BJ (cell line): ENCODE measurements at regions not wholly inside any gene's neighbourhood (a gene's known extent, or its start where the extent isn't known, plus 50 kb on each side); places are given as distances from the start of the nearest gene placed in this dataset.

Experiments
- CTCF ChIA-PET: fragments of 350-600 bp; formaldehyde crosslinking; extraction: SDS; loops from one replicate; lab custom pipeline; 2021; ENCODE audit warnings: antibody characterized with exemption, inconsistent platforms; lab: Yijun Ruan, JAX
- POLR2A ChIA-PET: fragments of 300-600 bp; sonication (Branson Sonifier 250); formaldehyde crosslinking; extraction: SDS; loops from one replicate; lab custom pipeline; 2021; ENCODE audit warnings: antibody characterized with exemption; lab: Charles Lee
- DNase-seq: peaks from one replicate; pipeline ENCODE4 v3.0.0-alpha.2; 2011; ENCODE audit warnings: low read depth
- H3K27me3 ChIP-seq: 2 replicates; pipeline ENCODE4 v1.6.0; 2011; ENCODE audit warnings: low read length; ENCODE audit not compliant: control insufficient read depth, insufficient read depth
- H3K36me3 ChIP-seq: 2 replicates; pipeline ENCODE4 v1.5.1; 2011; ENCODE audit warnings: low read length; ENCODE audit not compliant: control insufficient read depth, insufficient read depth
- H3K4me3 ChIP-seq: 2 replicates; pipeline ENCODE4 v1.5.1; 2011; ENCODE audit warnings: low read depth, mild to moderate bottlenecking, control low read depth, low read length
- CTCF ChIP-seq: IDR thresholded peaks from 2 replicates; pipeline ENCODE4 v1.5.1; 2011; ENCODE audit warnings: low read depth, mild to moderate bottlenecking, control low read depth, inconsistent platforms, low read length, moderate library complexity; ENCODE audit not compliant: insufficient read depth

DNA sequence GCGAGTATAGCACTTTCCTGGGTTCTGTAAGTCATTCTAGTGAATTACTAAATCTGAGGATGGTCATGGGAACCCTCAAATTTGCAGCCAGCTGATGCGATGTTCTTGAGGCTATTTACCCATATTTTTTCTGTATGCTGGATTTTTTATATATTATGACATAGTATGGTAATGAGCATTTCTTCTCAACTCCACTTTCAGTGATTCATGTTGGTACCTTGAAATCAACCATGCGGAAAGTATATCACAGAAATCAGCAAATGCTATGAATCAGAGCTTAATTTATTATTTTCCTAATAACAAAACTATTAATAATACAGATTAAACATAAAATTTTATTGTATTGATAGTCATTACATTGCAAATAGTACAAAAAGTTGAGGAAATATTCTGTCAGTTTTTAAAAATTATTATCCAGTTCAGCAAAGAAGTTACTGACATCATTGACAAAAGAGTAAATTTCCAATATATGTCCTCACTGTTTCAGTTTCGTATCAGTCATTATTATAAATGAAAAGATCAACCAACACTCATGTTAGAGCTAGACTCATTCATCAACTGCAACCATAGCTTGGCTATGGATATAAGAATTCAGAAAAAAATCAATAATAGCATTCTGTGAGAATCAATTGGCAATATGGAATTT, 164.3 kb upstream of the SETMAR start:
- no peak for TF ChIP-seq CTCF
- ChIA-PET CTCF (no interaction called here), POLR2A (no interaction called here)
- Histone ChIP-seq H3K4me3 (no peak overlapping the region), H3K27me3 (no peaks in the 10 kb centered on the region), H3K36me3 (no peaks in the 10 kb centered on the region)
- DNase-seq, result no peak

DNA sequence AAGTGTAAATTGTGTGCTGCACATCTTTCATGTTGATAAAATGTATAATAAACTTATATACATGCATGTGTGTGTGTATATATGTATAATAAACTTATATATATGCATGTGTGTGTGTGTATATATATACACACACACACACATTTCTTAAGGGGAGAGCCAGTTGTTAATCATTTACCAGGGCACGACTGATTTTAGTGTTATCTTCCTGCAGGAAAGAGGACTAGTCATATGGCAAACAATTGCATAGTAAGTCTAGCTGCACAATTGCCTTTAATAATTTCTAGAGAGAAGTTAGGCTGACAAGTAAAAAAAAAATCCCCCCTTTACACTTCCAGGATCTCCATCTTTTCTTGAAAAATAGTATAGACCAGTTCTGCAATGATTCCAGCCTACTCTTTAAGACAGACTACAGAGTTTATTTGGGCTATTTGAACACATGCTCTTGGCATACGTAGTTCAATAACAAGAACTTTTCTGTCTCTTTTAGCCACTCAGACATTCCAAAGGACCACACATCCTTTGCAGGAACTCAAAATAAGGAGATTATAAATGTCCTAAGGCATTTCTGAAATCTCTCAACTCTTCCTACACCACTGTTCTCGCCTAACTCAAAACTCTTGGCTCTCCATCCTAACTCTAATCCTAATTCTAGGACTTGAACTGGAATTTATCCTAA, 163.6 kb upstream of the SETMAR start:
- no peaks in the 10 kb centered on the region for H3K27me3 ChIP-seq
- ChIA-PET CTCF (no interaction called here), POLR2A (no interaction called here)
- no peaks in the 10 kb centered on the region for H3K36me3 ChIP-seq
- no peak for TF ChIP-seq CTCF
- no peak overlapping the region for H3K4me3 ChIP-seq
- DNase-seq, result no peak

GRCh38 chr3:4140921-4141320, 162.2 kb upstream of the SETMAR start:
- no peak for DNase-seq
- no peaks in the 10 kb centered on the region for H3K36me3 ChIP-seq
- no peaks in the 10 kb centered on the region for H3K27me3 ChIP-seq
- H3K4me3 ChIP-seq, result no peak overlapping the region
- TF ChIP-seq CTCF, result no peak
- ChIA-PET POLR2A (no interaction called here), CTCF (no interaction called here)

DNA sequence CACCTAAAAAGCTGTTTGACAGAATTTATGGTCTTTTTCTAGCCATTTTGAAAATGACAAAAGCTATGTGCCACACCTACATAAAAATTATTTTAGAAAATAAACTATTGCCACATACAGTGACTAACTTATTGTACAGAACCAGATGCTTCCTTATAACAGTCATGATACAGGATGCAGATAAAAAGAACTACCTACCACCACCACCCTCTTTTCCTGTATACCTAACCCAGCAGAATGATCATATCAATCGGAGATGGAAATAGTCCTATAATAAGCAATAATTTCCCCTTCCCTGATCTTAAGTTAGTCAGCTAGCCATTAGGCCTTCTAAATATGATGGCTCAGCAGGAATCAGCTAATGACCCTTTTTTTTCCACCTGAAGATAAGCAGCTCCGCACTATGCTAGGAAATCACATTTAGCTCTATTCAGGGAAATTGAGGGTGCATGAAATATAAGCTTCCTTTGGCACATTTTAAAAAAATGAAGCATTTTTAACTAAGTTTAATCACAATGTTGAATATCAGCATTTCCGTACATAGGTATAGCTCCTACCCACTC, 155.5 kb upstream of the SETMAR start:
- CTCF ChIA-PET, result no interaction called here

GRCh38 chr3:4149296-4149695, 153.9 kb upstream of the SETMAR start:
- no peaks in the 10 kb centered on the region for H3K27me3 ChIP-seq
- no peak for DNase-seq
- CTCF ChIA-PET, result no interaction called here
- H3K4me3 ChIP-seq, result no peak overlapping the region
- POLR2A ChIA-PET, result no interaction called here
- TF ChIP-seq CTCF, result no peak
- H3K36me3 ChIP-seq, result no peaks in the 10 kb centered on the region

More for the DNA sequence above, 155.5 kb upstream of the SETMAR start:
- no peaks in the 10 kb centered on the region for H3K36me3 ChIP-seq
- POLR2A ChIA-PET, result no interaction called here
- DNase-seq, result no peak
- no peaks in the 10 kb centered on the region for H3K27me3 ChIP-seq
- no peak overlapping the region for H3K4me3 ChIP-seq
- TF ChIP-seq CTCF, result no peak
